Fibroblast of lung (primary cell): ENCODE measurements at regions not wholly inside any gene's neighbourhood (a gene's known extent, or its start where the extent isn't known, plus 50 kb on each side); places are given as distances from the start of the nearest gene placed in this dataset.

Experiments used
- EZH2 ChIP-seq: IDR thresholded peaks from 2 replicates; pipeline ENCODE4 v1.5.1; 2012; ENCODE audit warnings: low read length, control low read depth, mild to moderate bottlenecking; ENCODE audit errors: missing control alignments
- TF ChIP-seq, protein P1 (sequence below), 2 donors: IDR thresholded peaks in 1 of 2; conservative IDR thresholded peaks in 1 of 2; 1 replicate in 1 of 2; 2 replicates in 1 of 2; pipeline ENCODE4 v1.5.1; 2011 to 2012; ENCODE audit warnings: low read length in 2 of 2, control low read depth in 1 of 2, inconsistent platforms in 1 of 2, low read depth in 1 of 2, mild to moderate bottlenecking in 1 of 2

DNA sequence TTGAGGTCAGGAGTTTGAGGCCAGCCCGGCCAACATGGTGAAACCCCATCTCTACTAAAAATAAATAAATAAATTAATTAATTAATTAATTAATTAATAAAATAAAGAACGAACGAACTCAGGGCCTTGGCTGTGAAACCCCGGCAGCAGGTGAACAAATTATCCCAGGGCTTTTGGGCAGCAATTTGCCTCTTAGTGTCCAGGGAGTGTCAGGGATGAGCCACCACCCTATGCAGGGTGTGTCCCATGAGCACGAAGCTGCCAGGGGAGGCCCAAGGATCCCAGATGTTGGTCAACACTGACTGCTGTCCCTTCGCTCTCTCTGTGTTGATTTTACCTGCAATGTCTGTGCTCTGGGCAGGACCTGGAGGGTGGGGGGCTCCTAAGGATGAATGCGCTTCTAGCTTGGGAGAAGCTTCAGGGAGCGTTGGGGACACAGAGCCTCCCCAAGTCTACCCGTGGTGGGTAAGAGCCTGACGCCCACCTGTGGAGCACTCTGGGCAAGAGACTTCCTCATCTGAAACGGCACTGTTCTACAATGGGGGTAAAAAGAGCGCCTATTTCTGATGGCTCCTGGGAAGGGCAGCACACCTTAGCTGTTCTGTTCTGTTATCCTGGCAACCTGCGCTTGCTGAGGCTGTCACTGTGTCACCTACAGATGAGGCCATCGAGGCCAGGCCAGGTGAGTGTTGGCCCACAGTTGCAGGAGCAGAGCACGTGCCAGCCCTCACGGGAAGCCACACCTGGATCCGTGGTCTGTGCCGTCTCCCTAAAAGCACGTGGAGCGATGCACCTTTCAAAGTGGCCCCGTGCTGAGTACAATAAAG, 125.5 kb upstream of the CDH4 start:
- TF ChIP-seq, protein P1, sequence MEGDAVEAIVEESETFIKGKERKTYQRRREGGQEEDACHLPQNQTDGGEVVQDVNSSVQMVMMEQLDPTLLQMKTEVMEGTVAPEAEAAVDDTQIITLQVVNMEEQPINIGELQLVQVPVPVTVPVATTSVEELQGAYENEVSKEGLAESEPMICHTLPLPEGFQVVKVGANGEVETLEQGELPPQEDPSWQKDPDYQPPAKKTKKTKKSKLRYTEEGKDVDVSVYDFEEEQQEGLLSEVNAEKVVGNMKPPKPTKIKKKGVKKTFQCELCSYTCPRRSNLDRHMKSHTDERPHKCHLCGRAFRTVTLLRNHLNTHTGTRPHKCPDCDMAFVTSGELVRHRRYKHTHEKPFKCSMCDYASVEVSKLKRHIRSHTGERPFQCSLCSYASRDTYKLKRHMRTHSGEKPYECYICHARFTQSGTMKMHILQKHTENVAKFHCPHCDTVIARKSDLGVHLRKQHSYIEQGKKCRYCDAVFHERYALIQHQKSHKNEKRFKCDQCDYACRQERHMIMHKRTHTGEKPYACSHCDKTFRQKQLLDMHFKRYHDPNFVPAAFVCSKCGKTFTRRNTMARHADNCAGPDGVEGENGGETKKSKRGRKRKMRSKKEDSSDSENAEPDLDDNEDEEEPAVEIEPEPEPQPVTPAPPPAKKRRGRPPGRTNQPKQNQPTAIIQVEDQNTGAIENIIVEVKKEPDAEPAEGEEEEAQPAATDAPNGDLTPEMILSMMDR (conservative IDR thresholded peaks at IDR 0.05 in 1 of 2, IDR thresholded peaks at IDR 0.05 in 1 of 2; ENCODE audit: low read depth in 1 of 2, low read length in 2 of 2), result no peak
- no peak for TF ChIP-seq EZH2
